ENCODE measurements at regions not wholly inside any gene's neighbourhood (a gene's known extent, or its start where the extent isn't known, plus 50 kb on each side); places are given as distances from the start of the nearest gene placed in this dataset.

- TF ChIP-seq, protein P1, sequence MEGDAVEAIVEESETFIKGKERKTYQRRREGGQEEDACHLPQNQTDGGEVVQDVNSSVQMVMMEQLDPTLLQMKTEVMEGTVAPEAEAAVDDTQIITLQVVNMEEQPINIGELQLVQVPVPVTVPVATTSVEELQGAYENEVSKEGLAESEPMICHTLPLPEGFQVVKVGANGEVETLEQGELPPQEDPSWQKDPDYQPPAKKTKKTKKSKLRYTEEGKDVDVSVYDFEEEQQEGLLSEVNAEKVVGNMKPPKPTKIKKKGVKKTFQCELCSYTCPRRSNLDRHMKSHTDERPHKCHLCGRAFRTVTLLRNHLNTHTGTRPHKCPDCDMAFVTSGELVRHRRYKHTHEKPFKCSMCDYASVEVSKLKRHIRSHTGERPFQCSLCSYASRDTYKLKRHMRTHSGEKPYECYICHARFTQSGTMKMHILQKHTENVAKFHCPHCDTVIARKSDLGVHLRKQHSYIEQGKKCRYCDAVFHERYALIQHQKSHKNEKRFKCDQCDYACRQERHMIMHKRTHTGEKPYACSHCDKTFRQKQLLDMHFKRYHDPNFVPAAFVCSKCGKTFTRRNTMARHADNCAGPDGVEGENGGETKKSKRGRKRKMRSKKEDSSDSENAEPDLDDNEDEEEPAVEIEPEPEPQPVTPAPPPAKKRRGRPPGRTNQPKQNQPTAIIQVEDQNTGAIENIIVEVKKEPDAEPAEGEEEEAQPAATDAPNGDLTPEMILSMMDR (IDR thresholded peaks at IDR 0.05; ENCODE audit: low read depth, low read length, missing control alignments): no peak
- DNase-seq (ENCODE audit: extremely low read depth, low read depth): peak; percentile 51
These were observed 130.4 kb upstream of the ADGRL2 start for GRCh38 chr1:81670286-81670685.

GRCh38 chr1:81666586-81666985, 134.1 kb upstream of the ADGRL2 start:
- TF ChIP-seq, protein P1 (IDR thresholded peaks at IDR 0.05; ENCODE audit: low read depth, low read length, missing control alignments): no peak
- H3K4me3 ChIP-seq (replicated peaks; ENCODE audit: low read depth, low read length): no peak overlapping the region

More at GRCh38 chr1:81670286-81670685, 130.4 kb upstream of the ADGRL2 start:
- no peak overlapping the region for H3K4me3 ChIP-seq (replicated peaks; ENCODE audit: low read depth, low read length)

GRCh38 chr1:81664341-81664740, 136.4 kb upstream of the ADGRL2 start:
- no peak for DNase-seq (ENCODE audit: extremely low read depth, low read depth)
- no peak overlapping the region for H3K4me3 ChIP-seq (replicated peaks; ENCODE audit: low read depth, low read length)
- TF ChIP-seq, protein P1 (IDR thresholded peaks at IDR 0.05; ENCODE audit: low read depth, low read length, missing control alignments): no peak

More at GRCh38 chr1:81666586-81666985, 134.1 kb upstream of the ADGRL2 start:
- no peak for DNase-seq (ENCODE audit: extremely low read depth, low read depth)

DNA sequence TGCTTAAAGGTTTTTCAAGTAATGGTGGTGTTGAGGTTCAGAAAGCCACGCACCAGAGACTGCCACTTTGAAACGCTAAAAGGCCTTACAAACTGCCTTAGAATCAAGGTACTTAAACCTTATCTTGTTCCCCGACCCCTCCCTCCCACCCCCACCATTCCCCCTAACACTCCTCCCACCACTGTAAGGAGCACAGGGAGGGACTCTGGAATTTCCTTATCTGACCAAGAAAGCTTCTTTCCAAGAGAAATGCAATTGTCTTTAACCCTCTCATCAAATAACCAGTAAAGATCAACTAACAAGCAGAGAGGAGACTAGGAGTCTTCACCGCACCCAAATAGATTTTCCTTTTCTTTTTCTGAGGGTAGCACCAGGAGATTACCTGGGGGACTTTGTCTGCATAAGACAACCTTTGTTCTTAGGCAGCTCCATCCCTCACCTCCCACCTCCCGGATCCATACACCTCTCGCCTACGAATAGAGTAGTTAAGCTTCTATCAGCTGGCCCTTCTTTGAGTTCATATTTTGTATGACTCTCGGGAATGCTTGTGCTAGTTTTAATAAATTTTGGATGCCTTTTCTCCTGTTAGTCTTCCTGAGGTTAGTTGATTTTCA, 137.7 kb upstream of the ADGRL2 start:
- TF ChIP-seq, protein P1 (IDR thresholded peaks at IDR 0.05; ENCODE audit: low read depth, low read length, missing control alignments): no peak
- DNase-seq (ENCODE audit: extremely low read depth, low read depth): no peak
- no peak overlapping the region for H3K4me3 ChIP-seq (replicated peaks; ENCODE audit: low read depth, low read length)

- TF ChIP-seq, protein P1 (IDR thresholded peaks at IDR 0.05; ENCODE audit: low read depth, low read length, missing control alignments): no peak
- DNase-seq (ENCODE audit: extremely low read depth, low read depth): no peak
- no peak overlapping the region for H3K4me3 ChIP-seq (replicated peaks; ENCODE audit: low read depth, low read length)
These were observed 140.4 kb upstream of the ADGRL2 start for GRCh38 chr1:81660286-81660685.

DNA sequence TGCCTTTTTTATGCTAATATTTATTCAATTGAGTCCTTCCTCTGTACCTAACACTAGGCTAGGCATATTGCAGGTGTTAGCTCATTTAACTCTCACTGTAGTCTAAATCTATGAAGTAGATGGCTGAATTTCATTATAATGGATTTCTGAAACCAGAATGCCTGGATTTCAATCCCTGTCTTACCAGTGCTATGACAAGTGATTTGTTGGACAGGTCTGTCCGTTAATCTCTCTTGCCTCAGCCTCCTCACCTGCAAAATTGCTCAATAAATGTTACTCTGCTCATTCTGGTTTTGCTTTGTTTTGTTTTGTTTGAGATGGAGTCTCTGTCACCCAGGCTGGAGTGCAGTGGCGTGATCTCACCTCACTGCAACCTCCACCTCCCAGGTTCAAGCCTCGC, 146.1 kb upstream of the ADGRL2 start:
- no peak overlapping the region for H3K4me3 ChIP-seq (replicated peaks; ENCODE audit: low read depth, low read length)
- TF ChIP-seq, protein P1 (IDR thresholded peaks at IDR 0.05; ENCODE audit: low read depth, low read length, missing control alignments): no peak
- no peak for DNase-seq (ENCODE audit: extremely low read depth, low read depth)

- TF ChIP-seq, protein P1 (IDR thresholded peaks at IDR 0.05; ENCODE audit: low read depth, low read length, missing control alignments): no peak
- no peak for DNase-seq (ENCODE audit: extremely low read depth, low read depth)
These were observed 146.6 kb upstream of the ADGRL2 start for GRCh38 chr1:81654147-81654546.

More at GRCh38 chr1:81654147-81654546, 146.6 kb upstream of the ADGRL2 start:
- H3K4me3 ChIP-seq (replicated peaks; ENCODE audit: low read depth, low read length): no peak overlapping the region
